IPS DF 4.7 (cell line): ENCODE measurements at regions not wholly inside any gene's neighbourhood (a gene's known extent, or its start where the extent isn't known, plus 50 kb on each side); places are given as distances from the start of the nearest gene placed in this dataset.
A peak's percentile ranks its signal among the peaks of the same experiment; 100 is the strongest.
"Not testable (repeated sequence)": the region's sequence is repeated elsewhere in the genome, so short reads cannot be mapped to it uniquely, and the experiment has no call there.

Experiments used
- DNase-seq: peaks from one replicate; pipeline ENCODE4 v3.0.0-alpha.2; 2013; ENCODE audit warnings: low spot score; ENCODE audit errors: extremely low read depth

DNA sequence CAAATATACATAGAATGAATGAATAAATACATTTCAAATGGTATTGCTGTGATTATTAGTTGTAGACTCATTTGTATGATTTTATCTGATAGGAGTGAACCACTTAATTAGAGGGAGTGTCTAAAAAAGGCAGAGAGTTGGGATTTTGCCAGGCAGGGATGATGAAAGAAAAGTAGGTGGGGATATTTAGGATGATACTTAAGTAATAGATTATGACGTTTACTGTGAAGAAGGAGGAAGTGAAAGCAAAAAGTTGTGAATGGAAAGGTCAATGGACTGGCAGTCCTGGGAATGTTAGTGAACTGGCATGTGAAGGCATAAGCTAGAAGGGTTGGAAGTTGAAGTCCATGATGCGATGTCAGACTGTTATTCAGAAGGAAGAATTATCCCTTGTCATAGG, 917.1 kb downstream of the RAPGEF2 start:
- DNase-seq = no peak

DNA sequence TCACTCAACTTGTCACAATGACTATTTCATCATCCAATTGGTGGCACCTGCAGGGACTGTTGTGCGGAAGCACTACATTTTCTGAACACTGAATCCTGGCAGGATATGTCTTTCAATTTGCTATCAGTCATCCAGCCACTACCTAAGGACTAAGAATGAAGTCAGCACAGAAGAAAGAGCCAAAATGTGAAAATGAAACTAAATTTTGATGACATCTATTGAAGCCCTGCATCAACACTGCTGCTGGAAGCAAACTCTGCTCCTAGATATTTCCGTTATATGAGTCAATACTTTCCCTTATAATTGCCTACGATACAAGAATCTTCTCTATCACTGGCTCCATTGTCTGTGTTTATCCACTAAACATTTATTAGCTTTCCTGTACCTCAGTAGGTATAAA, 917.9 kb downstream of the RAPGEF2 start:
- no peak for DNase-seq

DNA sequence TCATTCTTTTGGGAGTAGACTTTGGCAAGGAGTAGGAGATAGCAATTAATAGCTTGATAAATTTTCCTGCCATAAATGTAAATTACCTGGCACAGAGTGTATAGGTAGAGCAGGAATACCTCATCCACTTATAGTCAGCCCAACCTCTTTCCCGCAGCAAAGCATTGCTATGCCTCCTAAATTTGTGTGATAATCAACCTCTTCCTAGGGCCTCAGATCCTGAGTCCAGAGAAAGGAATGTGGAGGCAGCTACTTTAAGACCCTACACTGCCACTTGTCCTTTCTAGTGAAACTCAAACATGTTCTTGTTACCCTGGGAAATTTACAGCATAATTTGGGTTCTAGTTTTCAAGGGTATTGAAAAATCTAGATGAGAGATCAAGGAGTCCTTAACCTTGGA, 919.0 kb downstream of the RAPGEF2 start:
- DNase-seq = no peak

DNA sequence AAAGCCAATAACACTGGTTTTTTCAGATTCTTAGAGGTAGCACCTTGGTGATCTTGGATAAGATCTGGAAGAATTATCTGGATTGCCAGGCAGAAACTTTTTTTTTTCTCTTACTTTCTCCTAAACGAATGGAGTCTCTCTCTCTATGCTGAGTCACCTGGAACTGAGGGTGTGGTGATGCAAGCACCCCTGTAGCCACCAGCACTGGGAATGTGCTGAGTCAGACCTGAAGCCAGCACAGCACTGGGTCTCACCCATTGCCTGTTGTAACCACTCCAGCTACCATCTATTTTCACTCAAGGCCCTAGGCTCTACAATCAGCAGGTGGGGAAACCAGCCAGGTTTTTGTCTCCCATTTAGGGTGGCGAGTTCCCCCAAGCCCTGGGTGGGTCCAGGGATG, 923.8 kb downstream of the RAPGEF2 start:
- peak; percentile 7 for DNase-seq

DNA sequence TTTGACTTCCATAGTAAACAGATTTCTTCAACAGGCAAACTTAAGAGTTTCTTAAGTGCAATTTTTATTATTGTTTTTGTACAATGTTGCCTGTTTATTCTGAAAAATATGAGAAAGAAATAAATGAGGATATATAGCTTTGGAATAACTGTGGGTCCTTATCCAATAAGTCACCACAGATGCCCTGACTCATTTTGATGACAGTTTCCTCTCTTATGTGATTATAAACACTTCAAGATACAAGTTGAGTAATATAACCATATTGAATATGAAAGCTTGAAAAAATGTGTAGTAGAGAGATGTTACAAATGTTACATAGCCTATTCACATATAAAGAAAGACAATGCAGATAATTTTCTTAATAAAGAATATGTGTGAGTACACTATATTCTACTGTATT, 931.6 kb downstream of the RAPGEF2 start:
- DNase-seq = no peak

DNA sequence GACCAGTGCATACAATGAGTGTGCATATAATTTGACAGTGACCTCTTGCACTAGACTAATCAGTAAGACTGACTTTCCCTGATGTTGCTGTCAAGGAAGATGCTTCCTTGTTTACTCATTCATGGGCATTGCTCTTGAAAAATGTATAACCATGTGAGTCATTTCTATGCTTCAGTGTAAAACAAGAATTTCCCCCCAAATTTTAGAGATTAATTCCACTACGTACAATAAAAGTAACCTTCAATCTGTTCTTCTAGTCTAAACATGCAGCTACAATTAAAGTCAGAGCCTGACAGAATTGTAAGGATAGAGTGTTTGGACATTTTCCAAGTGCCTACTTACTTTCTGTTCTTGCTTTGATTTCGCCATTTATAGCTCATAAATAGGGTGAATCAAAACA, 935.7 kb downstream of the RAPGEF2 start:
- DNase-seq = no peak

DNA sequence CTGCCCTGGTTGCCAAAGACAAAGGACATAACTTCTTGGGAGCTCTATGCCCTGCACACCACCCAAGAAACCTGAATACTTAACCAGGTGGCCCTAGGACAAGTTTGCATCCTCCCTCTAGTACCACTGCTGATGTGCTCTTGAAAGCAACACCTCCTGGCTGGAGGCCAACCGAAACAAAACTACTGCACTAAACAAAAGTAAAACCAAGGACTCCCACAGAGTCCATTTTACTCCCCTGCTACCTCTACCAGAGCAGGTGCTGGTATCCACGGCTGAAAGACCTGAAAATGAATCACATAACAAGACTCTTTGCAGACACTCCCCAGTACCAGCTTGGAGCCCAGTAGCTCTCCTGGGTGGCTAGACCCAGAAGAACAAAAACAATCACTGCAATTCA, 941.8 kb downstream of the RAPGEF2 start:
- DNase-seq = no peak

DNA sequence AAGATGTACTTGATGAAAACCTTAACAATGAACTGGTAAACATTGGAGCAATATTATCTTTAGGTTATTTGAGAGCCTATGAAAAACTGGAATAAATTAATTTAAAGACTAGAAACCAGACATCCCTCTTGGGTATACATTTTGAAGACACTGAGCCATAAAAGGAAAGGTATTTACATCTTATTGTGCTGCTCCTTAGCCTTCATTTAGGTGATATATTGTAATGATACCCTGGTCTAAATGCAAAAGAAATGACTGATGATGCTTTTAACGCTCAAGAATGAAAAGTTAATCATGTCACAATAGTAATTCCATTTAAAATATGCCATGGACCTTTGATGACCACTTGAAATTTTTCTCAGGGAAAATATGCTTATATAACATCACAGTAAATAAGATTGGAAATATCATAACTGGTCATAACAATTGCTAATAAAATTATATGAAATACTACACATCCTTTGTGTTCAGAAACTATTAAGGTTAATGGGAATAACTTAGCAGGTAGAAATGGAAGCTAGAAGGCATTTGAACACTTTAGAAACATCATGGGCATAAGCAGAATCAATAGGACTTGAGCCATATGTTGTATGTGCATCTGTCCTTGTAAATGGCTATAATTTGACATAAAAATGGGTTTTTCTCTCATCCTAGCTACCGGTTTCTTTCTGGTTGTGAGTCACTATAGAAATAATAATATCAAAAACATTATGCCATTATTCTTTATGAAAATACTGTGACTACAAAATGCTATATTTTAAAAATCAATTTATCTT, 979.7 kb downstream of the RAPGEF2 start:
- no peak for DNase-seq

DNA sequence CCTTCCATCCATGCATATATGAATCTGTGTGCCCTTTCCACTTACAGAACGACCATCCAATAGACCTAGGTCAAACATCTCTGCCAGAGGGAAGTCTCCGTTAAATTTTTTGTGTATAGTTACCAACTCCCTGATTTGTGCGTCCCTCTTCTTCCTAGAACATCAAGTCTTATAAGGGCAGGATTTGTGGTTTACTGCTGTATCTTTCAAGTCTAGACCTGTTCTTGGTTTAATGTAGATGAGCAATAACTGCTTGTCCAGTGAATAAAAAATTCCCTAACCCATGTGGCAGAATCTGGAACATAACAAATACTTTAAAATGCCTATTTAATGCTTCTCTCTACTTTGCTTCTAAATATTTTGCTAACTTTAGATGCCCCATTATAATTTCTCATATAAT, 988.8 kb downstream of the RAPGEF2 start:
- DNase-seq = no peak

DNA sequence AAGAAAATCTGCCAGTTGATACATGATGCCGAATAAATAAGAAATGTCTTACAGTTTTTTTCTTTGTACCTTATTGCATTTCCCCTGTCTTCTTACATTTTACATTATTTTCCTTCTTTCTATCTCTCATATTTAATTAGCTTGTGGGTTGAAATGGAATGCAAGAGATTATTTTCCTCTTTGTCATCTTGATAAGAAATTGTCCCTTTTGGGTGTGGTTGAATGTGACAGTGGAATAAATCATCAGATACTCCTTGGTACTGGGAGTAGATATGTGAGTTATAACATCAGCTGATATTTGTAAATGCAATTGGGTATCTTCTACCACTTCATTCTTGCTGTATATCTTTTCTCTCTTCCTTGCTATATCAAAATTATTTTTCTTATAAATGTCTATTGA, 997.4 kb downstream of the RAPGEF2 start:
- no peak for DNase-seq

DNA sequence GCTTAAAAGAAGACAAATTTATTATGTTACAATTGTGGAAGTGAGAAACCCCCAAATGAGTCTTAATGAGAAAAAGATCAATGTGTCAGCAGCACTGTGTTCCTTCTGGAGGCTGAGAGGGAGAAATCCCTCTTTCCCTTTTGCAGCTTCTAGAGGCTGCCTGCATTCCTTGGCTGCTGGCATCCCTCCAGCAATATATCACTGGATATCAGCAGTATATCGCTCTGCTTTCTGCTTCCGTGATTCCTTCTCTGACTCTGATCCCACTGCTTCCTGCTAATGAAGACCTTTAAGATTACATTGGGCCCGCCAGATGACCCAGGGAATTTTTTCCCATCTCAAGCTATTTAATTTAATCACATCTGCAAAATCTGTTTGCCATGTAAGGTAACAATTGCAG, 1008.0 kb downstream of the RAPGEF2 start:
- no peak for DNase-seq

DNA sequence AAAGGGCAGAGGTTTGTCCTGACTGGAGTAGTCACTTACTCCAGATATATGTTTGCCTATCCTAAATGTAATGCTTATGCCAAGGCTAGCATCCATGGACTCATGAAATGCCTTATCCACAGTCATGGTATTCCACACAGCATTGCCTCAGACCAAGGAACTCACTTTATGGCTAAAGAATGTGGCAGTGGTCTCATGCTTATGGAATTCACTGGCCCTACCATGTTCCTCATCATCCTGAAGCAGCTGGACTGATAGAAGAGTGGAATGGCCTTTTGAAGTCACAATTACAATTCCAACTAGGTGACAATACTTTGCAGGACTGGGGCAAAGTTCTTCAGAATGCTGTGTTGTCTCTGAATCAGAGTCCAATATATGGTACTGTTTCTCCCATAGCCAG, 1014.8 kb downstream of the RAPGEF2 start:
- no peak for DNase-seq

DNA sequence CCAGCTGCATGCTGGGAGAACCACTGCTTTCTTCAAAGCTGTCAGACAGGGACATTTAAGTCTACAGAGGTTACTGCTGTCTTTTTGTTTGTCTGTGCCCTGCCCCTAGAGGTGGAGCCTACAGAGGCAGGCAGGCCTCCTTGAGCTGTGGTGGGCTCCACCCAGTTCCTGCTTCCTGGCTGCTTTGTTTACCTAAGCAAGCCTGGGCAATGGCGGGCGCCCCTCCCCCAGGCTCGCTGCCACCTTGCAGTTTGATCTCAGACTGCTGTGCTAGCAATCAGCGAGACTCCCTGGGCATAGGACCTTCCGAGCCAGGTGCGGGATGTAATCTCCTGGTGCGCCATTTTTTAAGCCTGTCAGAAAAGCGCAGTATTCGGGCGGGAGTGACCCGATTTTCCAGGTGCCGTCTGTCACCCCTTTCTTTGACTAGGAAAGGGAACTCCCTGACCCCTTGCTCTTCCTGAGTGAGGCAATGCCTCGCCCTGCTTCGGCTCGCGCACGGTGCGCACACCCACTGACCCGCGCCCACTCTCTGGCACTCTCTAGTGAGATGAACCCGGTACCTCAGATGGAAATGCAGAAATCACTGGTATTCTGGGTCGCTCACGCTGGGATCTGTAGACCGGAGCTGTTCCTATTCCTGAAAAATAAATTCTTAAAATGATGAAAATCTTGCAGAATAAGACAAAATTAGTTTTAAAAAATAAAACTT, 1022.9 kb downstream of the RAPGEF2 start:
- not testable (repeated sequence) for DNase-seq

DNA sequence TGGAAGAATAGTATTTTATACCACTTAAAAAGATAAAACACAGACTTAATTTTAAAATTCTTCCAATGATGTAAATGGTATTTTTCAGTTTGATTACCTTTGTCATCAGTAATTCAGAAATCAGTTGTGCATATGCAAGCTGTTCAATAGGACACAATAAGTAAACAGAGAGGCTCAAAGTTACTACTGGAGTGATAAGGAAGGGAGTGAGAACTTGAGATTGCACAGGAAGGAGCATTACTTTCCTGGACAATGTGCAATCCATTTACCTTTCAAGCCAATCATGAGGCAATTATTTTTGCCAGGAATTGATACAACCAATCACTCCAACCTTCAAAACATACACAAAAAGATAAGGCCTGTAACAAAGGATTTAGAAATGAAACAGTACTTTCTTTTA, 1024.3 kb downstream of the RAPGEF2 start:
- DNase-seq = no peak

DNA sequence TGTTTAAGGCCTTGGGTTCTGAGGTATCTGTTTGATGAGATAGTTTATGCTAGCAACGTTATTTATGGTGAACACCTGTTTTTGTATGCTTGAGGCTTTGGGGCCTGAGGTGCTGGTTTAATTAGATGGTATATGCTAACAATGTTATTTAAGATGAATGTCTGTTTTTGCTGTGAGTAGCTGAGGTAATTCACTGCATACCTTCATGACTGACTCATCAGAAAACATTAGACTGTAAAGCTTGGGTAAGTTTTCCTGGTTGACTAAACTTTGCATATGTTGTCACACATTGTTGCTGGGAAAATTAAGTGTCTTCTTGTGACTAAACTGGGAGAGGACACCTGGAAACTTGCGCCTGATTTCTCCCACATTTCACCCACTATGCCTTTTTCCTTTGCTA, 1026.6 kb downstream of the RAPGEF2 start:
- no peak for DNase-seq

DNA sequence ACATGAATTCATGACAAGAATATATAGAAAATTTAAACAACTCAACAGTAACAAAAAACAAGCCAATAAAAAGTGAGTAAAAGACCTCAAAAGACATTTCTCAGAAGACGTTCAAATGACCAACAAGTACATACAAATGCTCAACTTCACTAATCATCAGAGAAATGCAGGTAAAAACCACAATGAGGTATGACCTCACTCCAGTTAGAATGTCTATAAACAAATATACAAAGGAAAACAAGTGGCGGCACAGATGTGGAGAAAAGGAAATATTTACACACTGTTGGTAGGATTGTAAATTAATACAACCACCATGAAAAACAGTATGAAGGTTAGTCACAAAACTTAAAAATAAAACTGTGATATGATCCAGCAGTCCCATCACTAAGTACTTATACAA, 1033.1 kb downstream of the RAPGEF2 start:
- no peak for DNase-seq

DNA sequence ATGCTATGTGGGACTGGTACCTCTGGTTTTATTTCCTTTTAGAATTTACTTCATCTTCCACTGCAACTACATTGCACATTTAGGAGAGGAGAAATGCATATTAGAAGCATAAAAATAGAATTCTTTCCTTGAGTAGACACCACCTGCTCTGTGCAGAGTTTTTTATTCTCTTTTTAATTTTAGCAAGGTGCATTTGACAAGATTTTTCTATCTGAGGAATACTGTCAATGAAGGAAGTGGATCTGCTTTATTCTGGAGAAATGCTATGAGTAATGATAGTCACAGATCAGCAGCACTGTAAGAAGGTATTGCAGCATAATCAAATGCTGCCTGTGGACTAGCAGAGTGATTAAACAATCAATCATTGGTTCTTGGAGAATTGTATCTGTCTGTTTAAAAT, 1038.3 kb downstream of the RAPGEF2 start:
- DNase-seq = no peak

DNA sequence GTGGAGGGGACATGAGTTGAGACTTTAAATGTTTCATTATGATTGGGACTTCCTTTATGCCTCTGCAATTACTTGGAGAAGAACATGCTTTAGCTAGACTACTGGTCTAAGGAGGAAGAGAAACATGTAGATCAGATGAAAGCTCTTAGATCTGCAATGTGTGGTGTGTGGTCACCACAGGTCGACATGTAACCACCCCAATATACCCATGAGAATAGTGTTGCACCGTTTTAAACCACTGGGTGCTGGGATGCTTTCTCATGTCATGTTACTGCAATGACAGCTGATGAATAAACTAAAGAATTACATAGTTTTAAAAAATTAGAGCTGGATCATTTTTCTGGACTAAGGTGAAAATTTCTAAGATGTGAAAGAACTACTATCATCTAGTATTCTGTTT, 1039.7 kb downstream of the RAPGEF2 start:
- no peak for DNase-seq

DNA sequence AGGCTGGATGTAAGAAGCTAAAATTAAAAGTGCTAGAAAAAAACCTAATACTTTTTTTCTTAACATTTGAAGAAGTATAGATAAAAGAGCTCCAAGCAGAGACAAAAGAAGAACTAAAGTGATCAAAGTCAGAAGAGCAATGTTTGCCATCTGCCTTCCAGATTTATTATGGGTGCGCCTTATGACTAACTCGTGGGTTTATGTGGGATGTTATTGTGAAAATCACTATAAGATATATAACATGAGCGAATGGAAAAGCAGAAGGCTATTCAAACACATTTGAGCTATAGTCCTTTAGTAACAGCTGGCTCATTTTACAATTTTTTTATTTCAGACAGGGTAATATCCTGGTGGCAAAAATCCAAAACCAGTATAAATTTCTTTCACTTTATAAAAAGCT, 1040.7 kb downstream of the RAPGEF2 start:
- no peak for DNase-seq

DNA sequence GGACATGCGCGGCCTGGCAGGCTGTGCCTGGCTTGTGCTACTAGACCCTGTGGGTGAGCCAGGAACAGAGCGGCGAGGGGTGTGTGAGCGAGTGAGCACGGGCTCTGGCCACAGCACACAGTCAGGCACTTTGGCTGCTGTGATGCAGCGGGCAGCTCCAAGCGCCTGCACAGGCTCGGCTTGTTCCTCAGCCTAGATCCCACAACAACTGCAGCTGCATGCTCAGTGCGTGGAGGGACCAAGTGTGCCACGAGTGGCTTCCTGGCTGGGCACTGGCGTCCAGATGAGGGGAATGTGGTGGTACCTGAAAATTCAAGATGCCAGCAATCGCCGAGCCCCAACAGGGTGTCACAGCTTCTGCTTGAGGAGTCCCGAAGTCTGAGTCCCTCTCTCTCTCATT, 1056.6 kb downstream of the RAPGEF2 start:
- no peak for DNase-seq

DNA sequence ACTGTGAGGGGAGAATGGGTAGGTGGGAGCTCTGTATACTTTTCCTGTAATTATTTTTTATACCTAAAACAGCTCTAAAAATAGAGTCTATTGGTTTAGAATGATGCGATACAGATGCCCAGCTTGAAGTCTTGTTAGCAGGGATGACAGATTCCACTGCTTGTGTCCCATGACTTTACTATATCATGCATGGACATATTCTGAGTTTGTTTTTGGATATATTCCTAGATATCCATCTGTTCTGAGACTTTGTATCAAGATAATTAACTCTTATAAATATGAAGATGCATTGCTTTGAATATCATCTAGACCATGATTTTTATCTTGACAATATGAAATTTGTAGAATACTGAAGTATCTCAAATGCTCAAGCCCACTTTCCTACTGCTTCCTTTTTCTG, 1058.1 kb downstream of the RAPGEF2 start:
- DNase-seq = no peak

DNA sequence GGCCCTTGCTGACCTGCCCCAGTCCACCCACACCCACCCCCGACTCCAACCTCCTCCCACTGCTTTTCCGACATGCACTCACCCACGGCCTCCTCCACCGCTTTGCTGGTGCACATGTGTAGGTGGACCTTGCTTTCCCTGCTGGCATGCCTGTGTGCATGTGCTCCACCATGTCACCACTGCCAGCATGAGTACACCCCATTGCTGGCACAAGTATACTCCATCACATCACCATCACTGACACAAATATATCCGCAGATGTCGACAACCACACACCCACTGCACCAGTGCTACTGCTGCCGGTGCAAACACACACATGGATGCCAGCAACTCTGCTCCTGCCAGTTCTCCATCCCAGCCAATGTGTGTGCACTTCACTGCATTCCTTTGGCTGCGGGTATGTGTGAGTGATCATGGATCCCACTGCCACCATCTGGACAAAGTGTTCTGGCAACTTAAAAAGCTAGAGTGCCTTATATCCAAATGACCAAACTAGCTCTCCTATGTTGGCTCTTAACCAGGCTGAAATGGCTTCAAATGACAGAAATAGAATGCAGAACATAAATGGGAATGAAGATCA, 1072.3 kb downstream of the RAPGEF2 start:
- DNase-seq = no peak

DNA sequence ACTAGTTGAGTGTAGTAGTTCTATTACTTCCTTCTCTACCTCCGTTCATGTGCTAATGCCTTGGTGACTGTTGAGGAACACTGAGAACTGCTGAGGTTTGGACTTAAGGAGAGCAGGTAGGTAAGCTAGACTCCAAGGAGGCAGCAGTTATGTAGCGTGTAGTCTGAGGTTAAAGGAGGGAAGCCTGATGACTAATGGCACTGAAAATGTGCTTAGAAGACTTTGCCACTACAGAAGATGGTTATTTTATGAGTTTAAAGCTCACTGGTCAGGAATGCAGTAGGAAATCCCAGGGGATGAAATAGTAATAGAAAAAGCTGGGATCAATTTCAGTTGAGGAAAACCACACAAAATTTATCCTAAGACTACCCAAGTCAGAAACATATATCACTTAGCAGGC, 1077.3 kb downstream of the RAPGEF2 start:
- no peak for DNase-seq
